DMS79 (cell line): ENCODE measurements at regions not wholly inside any gene's neighbourhood (a gene's known extent, or its start where the extent isn't known, plus 50 kb on each side); places are given as distances from the start of the nearest gene placed in this dataset.
"Not testable (repeated sequence)": the region's sequence is repeated elsewhere in the genome, so short reads cannot be mapped to it uniquely, and the experiment has no call there.

Experiments used
- DNase-seq: peaks from one replicate; lab custom pipeline; 2025; lab: John Stamatoyannopoulos, UW

DNA sequence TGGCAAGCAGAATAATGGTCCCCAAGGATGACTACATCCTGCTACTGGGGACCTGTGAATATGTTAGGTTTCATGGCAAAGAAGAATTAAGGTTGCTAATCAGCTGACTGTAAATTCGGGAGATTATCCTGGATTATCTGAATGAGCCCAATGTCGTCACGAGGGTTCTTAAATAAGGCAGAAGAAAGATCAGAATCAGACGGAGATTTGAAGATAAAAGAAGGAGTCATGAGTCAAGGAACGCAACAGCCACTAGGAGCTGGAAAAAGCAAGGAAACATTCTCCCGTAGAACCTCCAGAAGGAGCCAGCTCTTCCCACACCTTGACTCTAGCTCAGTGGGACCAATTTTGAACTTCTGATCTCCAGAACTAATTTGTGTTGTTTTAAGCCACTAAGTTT, 82.9 kb upstream of the APBB1IP start:
- DNase-seq: no peak

GRCh38 chr10:26357203-26357602, 80.9 kb upstream of the APBB1IP start:
- DNase-seq: no peak

GRCh38 chr10:26358071-26358470, 80.1 kb upstream of the APBB1IP start:
- no peak for DNase-seq

DNA sequence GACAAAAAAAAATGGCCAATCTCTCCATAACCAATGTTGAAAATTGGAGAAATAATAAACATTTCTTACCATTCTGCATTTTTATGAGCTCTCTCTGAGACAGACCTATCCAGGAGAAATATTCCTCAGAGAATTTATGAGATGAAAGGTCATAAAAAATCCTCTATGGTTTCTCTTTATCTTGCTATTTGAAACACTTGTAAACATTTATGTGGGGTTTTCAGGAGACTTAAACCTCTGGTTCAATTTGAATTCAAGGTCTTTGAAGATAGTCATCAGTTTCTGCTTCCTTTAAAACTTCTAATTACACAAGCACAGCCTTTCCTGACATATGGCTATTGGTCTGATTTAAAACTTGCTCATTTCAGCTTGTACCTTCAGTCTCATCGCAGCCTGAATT, 78.5 kb upstream of the APBB1IP start:
- no peak for DNase-seq

DNA sequence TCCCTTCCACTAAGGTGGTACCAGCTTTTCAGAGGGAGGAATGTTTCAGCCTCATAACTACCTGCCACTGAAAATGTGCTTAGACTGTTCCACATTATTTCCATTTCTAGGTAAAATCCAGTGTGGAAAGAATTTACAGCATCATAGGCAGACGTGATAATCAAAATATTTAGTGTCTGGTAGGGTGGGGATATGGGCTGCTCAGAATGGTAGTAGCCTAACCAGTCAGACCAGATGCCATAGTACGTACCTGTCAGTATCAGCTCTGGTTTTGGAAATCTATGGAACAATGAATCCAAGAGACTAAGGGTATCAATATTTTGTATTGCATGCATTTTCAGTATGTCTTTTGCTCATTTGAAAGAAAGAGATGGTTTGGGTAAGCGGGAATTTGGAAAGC, 76.8 kb upstream of the APBB1IP start:
- no peak for DNase-seq

DNA sequence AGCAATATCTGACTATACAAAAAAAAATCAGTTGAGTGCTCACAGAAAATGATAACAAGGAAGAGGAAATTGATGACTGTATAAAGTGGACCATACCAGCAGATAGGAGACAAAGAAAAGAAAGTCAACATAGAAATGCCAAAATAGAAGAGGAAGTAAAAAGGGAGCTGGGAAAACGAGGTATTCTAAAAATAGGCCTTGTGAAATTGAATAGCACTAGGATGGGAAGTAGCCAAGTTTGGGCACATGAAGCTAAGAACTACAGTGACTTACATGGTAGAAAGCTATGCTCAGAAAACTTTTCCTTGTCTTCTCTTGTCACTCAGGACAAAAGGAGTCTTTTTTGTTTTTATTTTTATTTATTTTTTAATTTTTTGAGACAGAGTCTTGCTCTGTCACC, 76.2 kb upstream of the APBB1IP start:
- no peak for DNase-seq

- DNase-seq: no peak
Observed at GRCh38 chr10:26365681-26366358, 72.3 kb upstream of the APBB1IP start.

GRCh38 chr10:26367035-26367434, 71.1 kb upstream of the APBB1IP start:
- DNase-seq: not testable (repeated sequence)

DNA sequence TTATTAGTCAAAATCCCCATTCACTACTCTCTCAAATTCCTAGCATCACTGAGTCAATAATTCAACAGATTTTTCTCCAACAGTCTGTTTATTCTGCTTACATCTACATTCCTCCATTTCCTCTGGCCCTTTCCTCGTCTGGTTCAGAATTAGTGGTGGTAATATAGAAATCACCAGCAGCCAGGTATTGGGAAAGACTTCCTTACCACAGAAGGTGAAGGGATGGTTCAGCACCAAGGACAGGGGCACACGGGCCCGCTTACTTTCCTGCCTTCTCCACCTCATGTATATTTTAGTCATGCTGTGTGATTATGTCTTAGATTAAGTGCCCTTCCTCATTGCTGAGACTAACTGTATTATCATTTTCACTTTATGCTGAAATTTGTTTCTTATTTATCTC, 70.4 kb upstream of the APBB1IP start:
- no peak for DNase-seq

DNA sequence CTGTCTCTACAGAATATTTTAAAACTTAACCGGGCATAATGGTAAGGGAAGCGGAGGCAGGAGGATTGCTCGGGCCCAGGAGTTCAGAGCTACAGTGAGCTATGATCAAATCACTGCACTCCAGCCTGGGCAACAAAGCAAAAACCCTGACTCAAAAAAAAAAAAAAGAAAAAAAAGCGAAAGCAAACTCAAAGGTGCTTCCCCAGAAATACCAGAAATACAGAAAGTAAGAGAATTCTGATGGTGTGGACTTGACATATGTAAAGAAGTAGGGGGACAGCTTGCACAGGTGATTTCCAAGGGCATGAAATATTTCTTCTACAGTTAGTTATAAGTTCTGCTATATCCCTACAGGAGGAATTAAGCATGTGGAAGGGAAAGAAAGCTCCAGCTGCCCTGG, 69.7 kb upstream of the APBB1IP start:
- no peak for DNase-seq

GRCh38 chr10:26372513-26373354, 65.4 kb upstream of the APBB1IP start:
- DNase-seq: no peak

DNA sequence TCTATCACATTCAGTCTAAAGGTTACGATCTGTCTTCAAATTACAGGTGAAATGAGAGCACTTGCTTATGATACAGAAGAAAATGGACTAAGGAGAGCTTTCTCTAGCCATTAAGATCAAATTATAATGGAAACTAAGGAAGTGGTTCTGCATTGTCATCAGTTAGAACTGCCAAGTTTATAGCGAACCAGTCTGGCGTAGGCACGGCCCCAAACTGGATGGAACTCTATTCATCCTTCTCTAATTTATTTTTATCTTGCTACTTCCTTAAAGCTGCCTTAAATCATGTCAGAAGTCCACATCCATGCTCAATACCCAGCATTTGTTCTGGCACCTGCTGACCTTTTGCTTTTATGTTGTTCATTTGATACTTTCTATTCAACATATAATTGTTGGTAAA, 63.7 kb upstream of the APBB1IP start:
- DNase-seq: no peak

DNA sequence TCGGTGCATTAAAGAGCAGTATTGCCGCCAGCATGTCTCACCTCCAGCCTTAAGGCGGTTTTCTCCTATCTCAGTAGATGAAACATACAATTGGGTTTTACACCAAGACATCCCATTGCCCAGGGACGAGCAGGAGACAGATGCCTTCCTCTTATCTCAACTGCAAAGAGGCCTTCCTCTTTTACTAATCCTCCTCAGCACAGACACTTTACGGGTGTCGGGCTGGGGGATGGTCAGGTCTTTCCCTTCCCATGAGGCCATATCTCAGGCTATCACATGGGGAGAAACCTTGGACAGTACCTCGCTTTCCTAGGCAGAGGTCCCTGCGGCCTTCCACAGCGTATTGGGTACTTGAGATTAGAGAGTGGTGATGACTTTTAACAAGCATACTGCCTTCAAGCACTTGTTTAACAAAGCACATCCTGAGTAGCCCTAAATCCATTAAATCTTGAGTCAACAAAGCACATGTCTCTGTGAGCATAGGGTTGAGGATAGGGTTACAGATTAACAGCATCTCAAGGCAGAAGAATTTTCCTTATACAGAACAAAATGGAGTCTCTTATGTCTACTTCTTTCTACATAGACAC, 60.8 kb upstream of the APBB1IP start:
- DNase-seq: peak; percentile 5

GRCh38 chr10:26378861-26379294, 59.3 kb upstream of the APBB1IP start:
- DNase-seq: no peak

DNA sequence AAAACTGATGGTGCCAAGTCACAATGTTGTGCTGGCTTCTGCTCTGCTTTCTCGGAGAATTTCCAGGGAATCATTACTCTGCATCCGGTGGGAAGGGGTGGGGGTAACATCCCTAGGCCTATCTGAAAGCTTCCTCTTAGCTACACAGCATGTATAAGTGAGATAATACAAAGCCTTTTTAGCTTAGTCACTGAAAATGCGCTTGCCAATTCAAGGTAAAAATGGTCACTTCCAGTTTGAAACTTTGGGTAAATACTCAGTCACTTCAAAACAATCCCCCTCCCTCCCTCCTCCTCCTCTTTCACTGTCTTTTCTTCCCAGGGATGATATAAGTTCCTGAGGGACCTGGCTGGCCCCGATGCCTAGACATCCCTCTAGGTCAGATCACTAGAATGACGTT, 57.3 kb upstream of the APBB1IP start:
- no peak for DNase-seq

- no peak for DNase-seq
Observed at GRCh38 chr10:26381986-26382385, 56.2 kb upstream of the APBB1IP start.

DNA sequence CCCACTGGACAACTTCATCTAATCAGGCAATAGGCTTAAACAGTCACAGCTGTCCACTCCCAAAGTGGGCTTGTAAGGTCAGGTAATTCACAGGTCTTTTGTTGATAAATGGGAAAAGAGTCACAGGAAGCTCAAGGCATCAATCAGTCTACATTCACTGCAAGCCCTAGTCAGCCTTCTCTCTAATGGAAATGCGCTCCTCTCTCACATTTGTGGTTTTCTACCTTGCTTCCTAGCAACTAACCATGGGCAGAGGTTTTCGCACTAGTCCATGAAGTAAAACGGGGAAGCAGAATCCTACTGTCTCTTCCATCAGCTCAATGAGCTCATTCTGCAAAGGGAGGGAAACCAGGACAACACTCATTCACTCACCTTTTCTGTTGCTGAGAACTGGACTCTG, 53.5 kb upstream of the APBB1IP start:
- no peak for DNase-seq

- no peak for DNase-seq
Observed at GRCh38 chr10:26385443-26385842, 52.7 kb upstream of the APBB1IP start.

GRCh38 chr10:26386781-26387180, 51.4 kb upstream of the APBB1IP start:
- DNase-seq: no peak
